H9 (cell line): ENCODE measurements at regions not wholly inside any gene's neighbourhood (a gene's known extent, or its start where the extent isn't known, plus 50 kb on each side); places are given as distances from the start of the nearest gene placed in this dataset.
"Not testable (repeated sequence)": the region's sequence is repeated elsewhere in the genome, so short reads cannot be mapped to it uniquely, and the experiment has no call there.

Experiments
- DNase-seq: peaks from one replicate; pipeline ENCODE4 v3.0.0-alpha.2; 2017
- H2AFZ ChIP-seq: one replicate; pipeline ENCODE4 v1.6.1; 2013; ENCODE audit warnings: mild to moderate bottlenecking, low read length, control low read depth, moderate library complexity
- H2AK5ac ChIP-seq: 2 replicates; pipeline ENCODE4 v1.6.1; 2013; ENCODE audit warnings: low read length, control low read depth, mixed read lengths; ENCODE audit not compliant: insufficient read length
- H2BK120ac ChIP-seq: one replicate; pipeline ENCODE4 v1.6.1; 2013; ENCODE audit warnings: low read depth, mild to moderate bottlenecking, low read length, control low read depth, inconsistent platforms; ENCODE audit not compliant: poor library complexity, severe bottlenecking
- H2BK12ac ChIP-seq: 2 replicates; pipeline ENCODE4 v1.6.1; 2013; ENCODE audit warnings: low read length, control low read depth, mixed read lengths, low read depth; ENCODE audit not compliant: insufficient read length
- H2BK15ac ChIP-seq: 2 replicates; pipeline ENCODE4 v1.6.1; 2013; ENCODE audit warnings: low read depth, low read length, control low read depth
- H2BK20ac ChIP-seq: one replicate; pipeline ENCODE4 v1.6.1; 2013; ENCODE audit warnings: low read depth, mild to moderate bottlenecking, low read length, control low read depth, inconsistent platforms; ENCODE audit not compliant: poor library complexity, severe bottlenecking
- H2BK5ac ChIP-seq: 2 replicates; pipeline ENCODE4 v1.6.1; 2013; ENCODE audit warnings: low read length, control low read depth, mixed read lengths; ENCODE audit not compliant: insufficient read length
- H3K14ac ChIP-seq: 2 replicates; pipeline ENCODE4 v1.6.1; 2013; ENCODE audit warnings: low read length, control low read depth; ENCODE audit not compliant: insufficient read depth
- H3K18ac ChIP-seq: 2 replicates; pipeline ENCODE4 v1.6.1; 2013; ENCODE audit warnings: low read depth, mild to moderate bottlenecking, mixed read lengths, low read length, control low read depth; ENCODE audit not compliant: insufficient read length
- H3K23ac ChIP-seq: 2 replicates; pipeline ENCODE4 v1.6.1; 2013; ENCODE audit warnings: low read length, control low read depth, mixed read lengths, low read depth; ENCODE audit not compliant: insufficient read length
- H3K23me2 ChIP-seq: 2 replicates; pipeline ENCODE4 v1.6.1; 2013; ENCODE audit warnings: low read depth, mild to moderate bottlenecking, mixed read lengths, low read length, control low read depth; ENCODE audit not compliant: insufficient read length, poor library complexity, severe bottlenecking
- H3K27ac ChIP-seq: 2 replicates; pipeline ENCODE4 v1.5.1; 2013; ENCODE audit warnings: low read length, control low read depth, mixed read lengths, low read depth; ENCODE audit not compliant: insufficient read length
- H3K27me3 ChIP-seq: 2 replicates; pipeline ENCODE4 v1.6.1; 2013; ENCODE audit warnings: low read length, control low read depth, inconsistent platforms; ENCODE audit not compliant: insufficient read depth
- H3K4ac ChIP-seq: 2 replicates; pipeline ENCODE4 v1.6.1; 2013; ENCODE audit warnings: low read depth, mild to moderate bottlenecking, control low read depth, inconsistent platforms, low read length, moderate library complexity
- H3K4me1 ChIP-seq: 2 replicates; pipeline ENCODE4 v1.6.1; 2013; ENCODE audit warnings: low read length, control low read depth, inconsistent platforms; ENCODE audit not compliant: insufficient read depth
- H3K4me2 ChIP-seq: 2 replicates; pipeline ENCODE4 v1.6.1; 2013; ENCODE audit warnings: low read length, control low read depth, mixed read lengths; ENCODE audit not compliant: insufficient read length, insufficient read depth
- H3K56ac ChIP-seq: 2 replicates; pipeline ENCODE4 v1.6.1; 2013; ENCODE audit warnings: low read depth, mild to moderate bottlenecking, mixed read lengths, low read length, control low read depth; ENCODE audit not compliant: insufficient read length
- H3K79me1 ChIP-seq: 2 replicates; pipeline ENCODE4 v1.6.1; 2013; ENCODE audit warnings: low read depth, mild to moderate bottlenecking, moderate library complexity, low read length, control low read depth, inconsistent platforms; ENCODE audit not compliant: insufficient read depth, poor library complexity, severe bottlenecking
- H3K79me2 ChIP-seq: 2 replicates; pipeline ENCODE4 v1.6.1; 2013; ENCODE audit warnings: low read length, control low read depth, inconsistent platforms; ENCODE audit not compliant: insufficient read depth
- H3K9ac ChIP-seq: 2 replicates; pipeline ENCODE4 v1.6.1; 2013; ENCODE audit warnings: low read length, control low read depth, mixed read lengths; ENCODE audit not compliant: insufficient read length; ENCODE audit errors: extremely low read depth
- H3K9me3 ChIP-seq: one replicate; pipeline ENCODE4 v1.6.1; 2013; ENCODE audit warnings: low read depth, low read length, inconsistent platforms; ENCODE audit not compliant: control insufficient read depth
- H3T11ph ChIP-seq: one replicate; pipeline ENCODE4 v1.6.1; 2013; ENCODE audit warnings: mild to moderate bottlenecking, low read length, control low read depth, inconsistent platforms
- H4K20me1 ChIP-seq: one replicate; pipeline ENCODE4 v1.6.1; 2013; ENCODE audit not compliant: control insufficient read depth, insufficient read length, insufficient read depth
- H4K5ac ChIP-seq: 2 replicates; pipeline ENCODE4 v1.6.1; 2013; ENCODE audit warnings: low read depth, mild to moderate bottlenecking, mixed read lengths, low read length, control low read depth; ENCODE audit not compliant: insufficient read length
- H4K8ac ChIP-seq: replicated peaks from 2 replicates; pipeline ENCODE4 v1.6.1; 2013; ENCODE audit warnings: low read length, control low read depth, mixed read lengths, low read depth; ENCODE audit not compliant: insufficient read length
- H4K91ac ChIP-seq: 2 replicates; pipeline ENCODE4 v1.6.1; 2013; ENCODE audit warnings: low read depth, mild to moderate bottlenecking, moderate library complexity, mixed read lengths, low read length, control low read depth; ENCODE audit not compliant: insufficient read length
- H3K27ac Mint-ChIP-seq, 3 experiments: 2 replicates in 2 of 3; 3 replicates in 1 of 3; pipeline ENCODE4 v1.8.0; 2020 to 2021; ENCODE audit warnings: mixed read lengths in 3 of 3, mild to moderate bottlenecking in 1 of 3, moderate library complexity in 1 of 3
- H3K27me3 Mint-ChIP-seq: 2 replicates; pipeline ENCODE4 v1.8.0; 2021; ENCODE audit warnings: low read depth, mild to moderate bottlenecking, moderate library complexity, mixed read lengths
- H3K36me3 Mint-ChIP-seq, 3 experiments: 2 replicates in 2 of 3; 3 replicates in 1 of 3; pipeline ENCODE4 v1.8.0; 2020 to 2021; ENCODE audit warnings: low read depth in 3 of 3, mixed read lengths in 3 of 3; ENCODE audit not compliant: insufficient read depth in 1 of 3
- H3K4me1 Mint-ChIP-seq, 2 experiments: 2 replicates each; pipeline ENCODE4 v1.8.0; 2020; ENCODE audit warnings: mixed read lengths in 2 of 2
- H3K4me3 Mint-ChIP-seq, 2 experiments: 2 replicates in 1 of 2; 3 replicates in 1 of 2; pipeline ENCODE4 v1.8.0; 2020 to 2021; ENCODE audit warnings: mild to moderate bottlenecking in 2 of 2, mixed read lengths in 2 of 2, moderate library complexity in 1 of 2
- H3K9me3 Mint-ChIP-seq, 2 experiments: 2 replicates in 1 of 2; 3 replicates in 1 of 2; pipeline ENCODE4 v1.8.0; 2020; ENCODE audit warnings: mild to moderate bottlenecking in 2 of 2, mixed read lengths in 2 of 2, moderate library complexity in 1 of 2
- CTCF ChIP-seq: fragments of 200-600 bp; sonication (generic); conservative IDR thresholded peaks from 3 replicates; pipeline ENCODE4 v1.8.0; 2021; ENCODE audit warnings: antibody characterized with exemption, mild to moderate bottlenecking
- WGBS: extraction: QIAGEN DNeasy Blood & Tissue Kit; methylation state at CpG from one replicate; pipeline ENCODE4 v1.1.7; 2013; ENCODE audit warnings: missing lambda C conversion rate, low lambda C conversion rate, mixed read lengths; ENCODE audit not compliant: insufficient read length; ENCODE audit errors: extremely low coverage; 5-methylcytosine and 5-hydroxymethylcytosine counted together

- Histone ChIP-seq H2BK15ac (no peak overlapping the region), H2BK20ac (no peak overlapping the region), H3K4ac (no peak overlapping the region), H3K9ac (no peak overlapping the region), H2BK5ac (no peak overlapping the region), H4K20me1 (no peaks in the 10 kb centered on the region), H3K27ac (no peak overlapping the region), H3K14ac (no peak overlapping the region), H4K5ac (no peak overlapping the region), H2AK5ac (no peak overlapping the region), H4K91ac (no peak overlapping the region), H4K8ac (no peak overlapping the region), H3K23me2 (no peaks in the 10 kb centered on the region), H3K4me2 (no peak overlapping the region), H2AFZ (no peak overlapping the region), H3K18ac (no peak overlapping the region), H3K56ac (no peak overlapping the region), H2BK12ac (no peak overlapping the region), H3K79me2 (no peaks in the 10 kb centered on the region), H2BK120ac (no peak overlapping the region), H3K23ac (no peak overlapping the region), H3K79me1 (no peaks in the 10 kb centered on the region), H3T11ph (no peak overlapping the region), H3K9me3 (no peaks in the 10 kb centered on the region), H3K27me3 (no peaks in the 10 kb centered on the region), H3K4me1 (no peaks in the 10 kb centered on the region)
- Mint-ChIP-seq H3K4me3 (no peak overlapping the region), H3K27me3 (no peaks in the 10 kb centered on the region), H3K4me1 (peaks cover 0 to 5% of the 10 kb centered on the region in 2 experiments; a peak in 2 of 4 replicates), H3K27ac (peak overlapping the region in 1 of 3 experiments; percentile 49; a peak in 1 of 7 replicates), H3K36me3 (no peaks in the 10 kb centered on the region), H3K9me3 (peaks cover 3 to 6% of the 10 kb centered on the region in 2 experiments)
- WGBS, result no CpG with 5 or more reads among the region's 11 CpGs
- no peak for DNase-seq
- no peak for TF ChIP-seq CTCF
These were observed 282.1 kb downstream of the SHOX start for GRCh38 chrX:912677-913076.

- not testable (repeated sequence) for H3K36me3 Mint-ChIP-seq, H3K79me1 ChIP-seq, H4K8ac ChIP-seq, H4K5ac ChIP-seq, H4K91ac ChIP-seq, H3K27ac ChIP-seq, H2BK20ac ChIP-seq, H3K56ac ChIP-seq, H3K79me2 ChIP-seq, H3K27me3 ChIP-seq, H2BK5ac ChIP-seq, H3K9ac ChIP-seq, H3K9me3 ChIP-seq, H3K27me3 Mint-ChIP-seq, H4K20me1 ChIP-seq, H3K14ac ChIP-seq, H3K4me3 Mint-ChIP-seq, H2AK5ac ChIP-seq, H3K27ac Mint-ChIP-seq, H3K23me2 ChIP-seq, H3K4me1 ChIP-seq, DNase-seq, H2BK15ac ChIP-seq, H3K23ac ChIP-seq, H3K18ac ChIP-seq, H2BK120ac ChIP-seq, H3T11ph ChIP-seq, H3K4me1 Mint-ChIP-seq, H3K4me2 ChIP-seq, H3K9me3 Mint-ChIP-seq, H3K4ac ChIP-seq, H2BK12ac ChIP-seq, H2AFZ ChIP-seq
- no CpG with 5 or more reads among the region's 2 CpGs for WGBS
These were observed 278.5 kb downstream of the SHOX start for GRCh38 chrX:909068-909467.
